WTC11 (cell line): ENCODE measurements at regions not wholly inside any gene's neighbourhood (a gene's known extent, or its start where the extent isn't known, plus 50 kb on each side); places are given as distances from the start of the nearest gene placed in this dataset.

Source experiments
- ATAC-seq: fragments of 200-7000 bp; cut with Tn5 transposase; 2 replicates; pipeline ENCODE4 v1.10.0; 2021; ENCODE audit warnings: mild to moderate bottlenecking, moderate library complexity
- CTCF ChIA-PET: fragments of 300-600 bp; sonication (Branson Sonifier 250); formaldehyde crosslinking; loops from one replicate; lab custom pipeline; 2021; ENCODE audit warnings: antibody characterized with exemption; lab: Charles Lee
- POLR2A ChIA-PET: fragments of 350-600 bp; sonication (Branson Sonifier 250); formaldehyde crosslinking; loops from one replicate; lab custom pipeline; 2021; ENCODE audit warnings: antibody characterized with exemption; lab: Charles Lee
- DNase-seq: peaks from one replicate; pipeline ENCODE4 v3.0.0; 2021; ENCODE audit warnings: low spot score
- H3K27ac Mint-ChIP-seq: 2 replicates; pipeline ENCODE4 v1.8.0; 2021; ENCODE audit warnings: mixed read lengths
- H3K27me3 Mint-ChIP-seq: 2 replicates; pipeline ENCODE4 v1.8.0; 2021; ENCODE audit warnings: low read depth, mild to moderate bottlenecking, moderate library complexity, mixed read lengths
- H3K36me3 Mint-ChIP-seq: 2 replicates; pipeline ENCODE4 v1.8.0; 2021; ENCODE audit warnings: mixed read lengths
- H3K4me1 Mint-ChIP-seq: 2 replicates; pipeline ENCODE4 v1.8.0; 2022; ENCODE audit warnings: mixed read lengths
- H3K4me3 Mint-ChIP-seq: 2 replicates; pipeline ENCODE4 v1.8.0; 2021; ENCODE audit warnings: mild to moderate bottlenecking, moderate library complexity, mixed read lengths
- H3K9me3 Mint-ChIP-seq: 2 replicates; pipeline ENCODE4 v1.8.0; 2021; ENCODE audit warnings: mixed read lengths
- CREM ChIP-seq: sonication (generic); formaldehyde crosslinking; IDR thresholded peaks from 2 replicates; pipeline ENCODE4 v1.8.1; 2022; ENCODE audit warnings: mild to moderate bottlenecking, missing genetic modification reagents, moderate library complexity
- E2F1 ChIP-seq: sonication (generic); formaldehyde crosslinking; IDR thresholded peaks from 2 replicates; pipeline ENCODE4 v1.8.0; 2022; ENCODE audit warnings: mild to moderate bottlenecking, missing genetic modification reagents
- FOXP1 ChIP-seq: sonication (generic); formaldehyde crosslinking; IDR thresholded peaks from 2 replicates; pipeline ENCODE4 v1.8.0; 2022; ENCODE audit warnings: missing genetic modification reagents, mild to moderate bottlenecking, moderate library complexity, borderline replicate concordance
- FOXP4 ChIP-seq: sonication (generic); formaldehyde crosslinking; IDR thresholded peaks from 2 replicates; pipeline ENCODE4 v1.8.0; 2022; ENCODE audit warnings: mild to moderate bottlenecking, missing genetic modification reagents
- HMGA2 ChIP-seq: fragments of 250-450 bp; sonication (Bioruptor Pico); IDR thresholded peaks from 2 replicates; pipeline ENCODE4 v1.4.0; 2021; ENCODE audit warnings: mild to moderate bottlenecking, moderate library complexity
- IRF1 ChIP-seq: sonication (generic); formaldehyde crosslinking; IDR thresholded peaks from 2 replicates; pipeline ENCODE4 v1.8.0; 2023; ENCODE audit warnings: missing genetic modification reagents
- MLX ChIP-seq: sonication (generic); formaldehyde crosslinking; IDR thresholded peaks from 2 replicates; pipeline ENCODE4 v1.8.1; 2023; ENCODE audit warnings: mild to moderate bottlenecking, missing genetic modification reagents, moderate library complexity
- MXD4 ChIP-seq: fragments of 250-450 bp; sonication (Bioruptor Pico); IDR thresholded peaks from 2 replicates; pipeline ENCODE4 v1.8.0; 2021; ENCODE audit warnings: mild to moderate bottlenecking, moderate library complexity, borderline replicate concordance
- NFE2L1 ChIP-seq: sonication (generic); formaldehyde crosslinking; IDR thresholded peaks from 2 replicates; pipeline ENCODE4 v1.8.1; 2023; ENCODE audit warnings: missing genetic modification reagents
- NFYB ChIP-seq: sonication (generic); formaldehyde crosslinking; conservative IDR thresholded peaks from 2 replicates; pipeline ENCODE4 v1.8.0; 2022; ENCODE audit warnings: low read depth, missing genetic modification reagents
- NR2C2 ChIP-seq: sonication (generic); formaldehyde crosslinking; IDR thresholded peaks from 2 replicates; pipeline ENCODE4 v1.8.0; 2022; ENCODE audit warnings: mild to moderate bottlenecking, missing genetic modification reagents
- PRDM15 ChIP-seq: sonication (generic); formaldehyde crosslinking; IDR thresholded peaks from 2 replicates; pipeline ENCODE4 v1.8.0; 2022; ENCODE audit warnings: missing genetic modification reagents
- PRRX2 ChIP-seq: fragments of 250-450 bp; sonication (Bioruptor Pico); IDR thresholded peaks from 2 replicates; pipeline ENCODE4 v1.8.0; 2021; ENCODE audit warnings: mild to moderate bottlenecking
- RELA ChIP-seq: sonication (generic); formaldehyde crosslinking; IDR thresholded peaks from 2 replicates; pipeline ENCODE4 v1.8.1; 2022; ENCODE audit warnings: missing genetic modification reagents, mild to moderate bottlenecking, borderline replicate concordance
- TP53 ChIP-seq: sonication (generic); formaldehyde crosslinking; IDR thresholded peaks from 2 replicates; pipeline ENCODE4 v1.8.1; 2023; ENCODE audit warnings: mild to moderate bottlenecking, missing genetic modification reagents
- USF1 ChIP-seq: sonication (generic); formaldehyde crosslinking; IDR thresholded peaks from 2 replicates; pipeline ENCODE4 v1.8.0; 2022; ENCODE audit warnings: mild to moderate bottlenecking, missing genetic modification reagents
- USF2 ChIP-seq: sonication (generic); formaldehyde crosslinking; IDR thresholded peaks from 2 replicates; pipeline ENCODE4 v1.8.1; 2023; ENCODE audit warnings: mild to moderate bottlenecking, missing genetic modification reagents, moderate library complexity
- ZBTB21 ChIP-seq: sonication (generic); formaldehyde crosslinking; IDR thresholded peaks from 2 replicates; pipeline ENCODE4 v1.8.1; 2023; ENCODE audit warnings: mild to moderate bottlenecking, missing genetic modification reagents, borderline replicate concordance
- ZNF121 ChIP-seq: sonication (generic); formaldehyde crosslinking; IDR thresholded peaks from 2 replicates; pipeline ENCODE4 v1.8.0; 2023; ENCODE audit warnings: missing genetic modification reagents
- ZNF219 ChIP-seq: sonication (generic); formaldehyde crosslinking; IDR thresholded peaks from 2 replicates; pipeline ENCODE4 v1.8.0; 2023; ENCODE audit warnings: missing genetic modification reagents, mild to moderate bottlenecking, borderline replicate concordance
- ZNF423 ChIP-seq: fragments of 250-450 bp; sonication (Bioruptor Pico); IDR thresholded peaks from 2 replicates; pipeline ENCODE4 v2.1.2; 2022; ENCODE audit warnings: mild to moderate bottlenecking, moderate library complexity
- ZNF512 ChIP-seq: sonication (generic); formaldehyde crosslinking; IDR thresholded peaks from 2 replicates; pipeline ENCODE4 v1.8.1; 2022; ENCODE audit warnings: missing genetic modification reagents, borderline replicate concordance

- POLR2A ChIA-PET, result no interaction called here
Measured at GRCh38 chr3:31311559-31311958, 221.2 kb upstream of the STT3B start.

GRCh38 chr3:31312400-31312799, 220.3 kb upstream of the STT3B start:
- no peak for ATAC-seq
- no peak for DNase-seq
- CTCF ChIA-PET, result no interaction called here
- Mint-ChIP-seq H3K27me3 (no peaks in the 10 kb centered on the region; the same call in 1 of the 2 replicates), H3K27ac (no peak overlapping the region), H3K4me1 (0 out of 2 replicates have a peak, but pooled peaks cover 3% of the 10 kb centered on the region), H3K36me3 (peaks cover 24% of the 10 kb centered on the region), H3K4me3 (no peak overlapping the region), H3K9me3 (peaks cover 43% of the 10 kb centered on the region)
- POLR2A ChIA-PET, result interaction anchor here (0.6 kb wide), 1 partner anchor 69 kb away, joined by 3 read pairs; no protein-coding TSS in a partner anchor
- no peak for TF ChIP-seq PRRX2
- TF ChIP-seq MXD4 (CRISPR knock-in tag), result no peak
- no peak for TF ChIP-seq ZBTB21 (CRISPR knock-in tag)
- no peak for TF ChIP-seq ZNF121
- no peak for TF ChIP-seq TP53 (CRISPR knock-in tag)
- no peak for TF ChIP-seq PRDM15
- TF ChIP-seq NFE2L1 (CRISPR knock-in tag), result no peak
- no peak for TF ChIP-seq FOXP4 (CRISPR knock-in tag)

More at GRCh38 chr3:31311559-31311958, 221.2 kb upstream of the STT3B start:
- no peak overlapping the region for H3K4me3 Mint-ChIP-seq
- H3K27me3 Mint-ChIP-seq, result no peaks in the 10 kb centered on the region; the same call in 1 of the 2 replicates
- peaks cover 36% of the 10 kb centered on the region for H3K9me3 Mint-ChIP-seq
- TF ChIP-seq HMGA2 (CRISPR knock-in tag) (no peak), MLX (CRISPR knock-in tag) (no peak), ZNF423 (CRISPR knock-in tag) (no peak), NFE2L1 (CRISPR knock-in tag) (no peak), RELA (CRISPR knock-in tag) (no peak), IRF1 (CRISPR knock-in tag) (no peak), TP53 (CRISPR knock-in tag) (no peak), CREM (CRISPR knock-in tag) (no peak), FOXP1 (CRISPR knock-in tag) (no peak), E2F1 (CRISPR knock-in tag) (no peak), ZNF219 (CRISPR knock-in tag) (no peak), NFYB (CRISPR knock-in tag) (no peak), ZNF512 (no peak), NR2C2 (CRISPR knock-in tag) (no peak), USF1 (CRISPR knock-in tag) (no peak), USF2 (CRISPR knock-in tag) (no peak)
- no peak for DNase-seq
- H3K36me3 Mint-ChIP-seq, result peaks cover 21% of the 10 kb centered on the region
- H3K27ac Mint-ChIP-seq, result no peak overlapping the region
- ATAC-seq, result no peak
- CTCF ChIA-PET, result no interaction called here
- 0 out of 2 replicates have a peak, but pooled peaks cover 3% of the 10 kb centered on the region for H3K4me1 Mint-ChIP-seq
